HCT116 (cell line): ENCODE measurements at regions not wholly inside any gene's neighbourhood (a gene's known extent, or its start where the extent isn't known, plus 50 kb on each side); places are given as distances from the start of the nearest gene placed in this dataset.

ENCODE experiments used
- RAD21 ChIP-seq: IDR thresholded peaks from 2 replicates; pipeline ENCODE4 v1.6.1; 2012; ENCODE audit warnings: low read depth, mild to moderate bottlenecking
- TF ChIP-seq, protein P1 (sequence below), 3 experiments: fragments of 200-600 bp in 1 of 3; sonication (generic) in 1 of 3; IDR thresholded peaks in 2 of 3; conservative IDR thresholded peaks in 1 of 3; 2 replicates each; pipeline ENCODE4 v1.5.1; 2012 to 2017; ENCODE audit warnings: low read depth in 2 of 3, low read length in 2 of 3, antibody characterized with exemption in 1 of 3, borderline replicate concordance in 1 of 3, control low read depth in 1 of 3, mild to moderate bottlenecking in 1 of 3, mixed read lengths in 1 of 3, mixed run types in 1 of 3, moderate library complexity in 1 of 3; ENCODE audit not compliant: insufficient read depth in 1 of 3
- TF ChIP-seq, protein P2 (sequence below): IDR thresholded peaks from 2 replicates; pipeline ENCODE4 v1.6.1; 2012

DNA sequence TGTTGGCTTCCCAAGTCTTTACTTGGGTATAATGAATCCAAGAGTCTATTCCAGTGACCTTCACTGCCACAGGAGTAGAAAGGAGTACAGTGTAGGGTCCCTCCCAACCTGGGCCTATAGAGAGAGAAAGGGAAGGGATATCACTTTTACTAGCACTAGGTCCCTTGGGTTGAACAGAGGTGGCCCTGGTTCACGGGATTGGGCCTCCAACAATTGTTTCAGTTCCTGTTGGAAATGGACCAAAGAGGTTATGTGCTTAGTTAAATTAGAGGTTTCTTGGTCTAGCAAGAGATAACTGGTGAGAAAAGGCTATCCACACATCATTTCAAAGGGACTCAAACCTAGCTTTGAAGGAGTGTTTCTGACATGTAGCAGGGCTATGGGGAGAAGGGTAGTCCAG lies 57.1 kb upstream of the MED14 start:
- TF ChIP-seq, protein P1, sequence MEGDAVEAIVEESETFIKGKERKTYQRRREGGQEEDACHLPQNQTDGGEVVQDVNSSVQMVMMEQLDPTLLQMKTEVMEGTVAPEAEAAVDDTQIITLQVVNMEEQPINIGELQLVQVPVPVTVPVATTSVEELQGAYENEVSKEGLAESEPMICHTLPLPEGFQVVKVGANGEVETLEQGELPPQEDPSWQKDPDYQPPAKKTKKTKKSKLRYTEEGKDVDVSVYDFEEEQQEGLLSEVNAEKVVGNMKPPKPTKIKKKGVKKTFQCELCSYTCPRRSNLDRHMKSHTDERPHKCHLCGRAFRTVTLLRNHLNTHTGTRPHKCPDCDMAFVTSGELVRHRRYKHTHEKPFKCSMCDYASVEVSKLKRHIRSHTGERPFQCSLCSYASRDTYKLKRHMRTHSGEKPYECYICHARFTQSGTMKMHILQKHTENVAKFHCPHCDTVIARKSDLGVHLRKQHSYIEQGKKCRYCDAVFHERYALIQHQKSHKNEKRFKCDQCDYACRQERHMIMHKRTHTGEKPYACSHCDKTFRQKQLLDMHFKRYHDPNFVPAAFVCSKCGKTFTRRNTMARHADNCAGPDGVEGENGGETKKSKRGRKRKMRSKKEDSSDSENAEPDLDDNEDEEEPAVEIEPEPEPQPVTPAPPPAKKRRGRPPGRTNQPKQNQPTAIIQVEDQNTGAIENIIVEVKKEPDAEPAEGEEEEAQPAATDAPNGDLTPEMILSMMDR (IDR thresholded peaks at IDR 0.05 in 2 of 3, conservative IDR thresholded peaks at IDR 0.05 in 1 of 3; ENCODE audit: borderline replicate concordance in 1 of 3, insufficient read depth in 1 of 3, low read depth in 2 of 3, low read length in 2 of 3) = no peak
- TF ChIP-seq, protein P2, sequence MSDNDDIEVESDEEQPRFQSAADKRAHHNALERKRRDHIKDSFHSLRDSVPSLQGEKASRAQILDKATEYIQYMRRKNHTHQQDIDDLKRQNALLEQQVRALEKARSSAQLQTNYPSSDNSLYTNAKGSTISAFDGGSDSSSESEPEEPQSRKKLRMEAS = no peak
- no peak for TF ChIP-seq RAD21
